Common myeloid progenitor, CD34-positive (primary cell): ENCODE measurements at regions not wholly inside any gene's neighbourhood (a gene's known extent, or its start where the extent isn't known, plus 50 kb on each side); places are given as distances from the start of the nearest gene placed in this dataset.

ENCODE experiments used
- CTCF ChIA-PET: fragments of 350-600 bp; sonication (Branson Sonifier 250); formaldehyde crosslinking; loops from one replicate; lab custom pipeline; 2021; ENCODE audit warnings: antibody characterized with exemption; lab: Charles Lee
- POLR2A ChIA-PET: fragments of 350-600 bp; sonication (Branson Sonifier 250); formaldehyde crosslinking; loops from one replicate; lab custom pipeline; 2021; ENCODE audit warnings: antibody characterized with exemption; lab: Charles Lee
- DNase-seq, 3 donors: peaks; one replicate each; pipeline versions ENCODE4 v3.0.0 to v3.0.0-alpha.2; 2013
- H3K27ac ChIP-seq, 2 experiments: 1 replicate in 1 of 2; 2 replicates in 1 of 2; pipeline ENCODE4 v1.7.0; 2013; ENCODE audit warnings: inconsistent platforms in 2 of 2, low read length in 2 of 2, mild to moderate bottlenecking in 2 of 2, low read depth in 1 of 2, moderate library complexity in 1 of 2; ENCODE audit not compliant: severe bottlenecking in 2 of 2, insufficient read depth in 1 of 2, poor library complexity in 1 of 2
- H3K27me3 ChIP-seq, 5 experiments: replicated peaks in 2 of 5; 1 replicate in 3 of 5; 2 replicates in 2 of 5; pipeline versions ENCODE4 v1.6.1 to v1.7.0; 2013; ENCODE audit warnings: low read length in 4 of 5, mild to moderate bottlenecking in 2 of 5, moderate library complexity in 2 of 5, inconsistent platforms in 1 of 5; ENCODE audit not compliant: insufficient read depth in 5 of 5, control insufficient read depth in 4 of 5
- H3K36me3 ChIP-seq, 4 experiments: 1 replicate in 2 of 4; 2 replicates in 2 of 4; pipeline versions ENCODE4 v1.6.1 to v1.7.0; 2013; ENCODE audit warnings: low read length in 3 of 4, control low read depth in 1 of 4, mild to moderate bottlenecking in 1 of 4; ENCODE audit not compliant: control insufficient read depth in 4 of 4, insufficient read depth in 4 of 4
- H3K4me1 ChIP-seq, 4 experiments: 1 replicate in 3 of 4; 2 replicates in 1 of 4; pipeline versions ENCODE4 v1.6.1 to v1.7.1; 2013; ENCODE audit warnings: low read length in 3 of 4, mild to moderate bottlenecking in 3 of 4, control low read depth in 1 of 4, inconsistent platforms in 1 of 4, moderate library complexity in 1 of 4; ENCODE audit not compliant: control insufficient read depth in 4 of 4, insufficient read depth in 4 of 4; ENCODE audit errors: control extremely low read depth in 1 of 4
- H3K4me3 ChIP-seq, 7 experiments: 1 replicate in 4 of 7; 2 replicates in 3 of 7; pipeline versions ENCODE4 v1.5.1 to v1.7.0; 2013; ENCODE audit warnings: mild to moderate bottlenecking in 7 of 7, low read length in 6 of 7, moderate library complexity in 6 of 7, inconsistent platforms in 2 of 7, low read depth in 2 of 7, control low read depth in 1 of 7; ENCODE audit not compliant: insufficient read depth in 4 of 7, control insufficient read depth in 1 of 7; ENCODE audit errors: extremely low read depth in 1 of 7
- H3K9me3 ChIP-seq, 5 experiments: 1 replicate in 4 of 5; 2 replicates in 1 of 5; pipeline versions ENCODE4 v1.6.1 to v1.7.1; 2013; ENCODE audit warnings: low read length in 4 of 5, mild to moderate bottlenecking in 2 of 5, inconsistent platforms in 1 of 5, low read depth in 1 of 5, moderate library complexity in 1 of 5; ENCODE audit not compliant: control insufficient read depth in 4 of 5, insufficient read depth in 2 of 5; ENCODE audit errors: control extremely low read depth in 1 of 5
- WGBS: methylation state at CpG from one replicate; pipeline ENCODE4 v1.1.5; 2013; ENCODE audit not compliant: insufficient coverage; 5-methylcytosine and 5-hydroxymethylcytosine counted together

GRCh38 chr7:54166419-54166818, 375.8 kb upstream of the VSTM2A start:
- CTCF ChIA-PET: no interaction called here

GRCh38 chr7:54179321-54180029, 362.7 kb upstream of the VSTM2A start:
- POLR2A ChIA-PET: no interaction called here
- no peaks in the 10 kb centered on the region for H3K4me1 ChIP-seq
- no peaks in the 10 kb centered on the region for H3K9me3 ChIP-seq
- no peaks in the 10 kb centered on the region for H3K27me3 ChIP-seq
- DNase-seq: no peak
- CTCF ChIA-PET: no interaction called here
- H3K27ac ChIP-seq: no peak overlapping the region
- H3K36me3 ChIP-seq: no peaks in the 10 kb centered on the region
- 86% methylated on average over 3 of the region's 3 CpGs for WGBS
- H3K4me3 ChIP-seq: no peak overlapping the region

More at GRCh38 chr7:54166419-54166818, 375.8 kb upstream of the VSTM2A start:
- Histone ChIP-seq H3K36me3 (no peaks in the 10 kb centered on the region), H3K9me3 (no peaks in the 10 kb centered on the region), H3K27ac (no peak overlapping the region), H3K27me3 (no peaks in the 10 kb centered on the region), H3K4me1 (no peaks in the 10 kb centered on the region), H3K4me3 (no peak overlapping the region)
- 61% methylated on average over 2 of the region's 4 CpGs for WGBS
- POLR2A ChIA-PET: no interaction called here
- DNase-seq: no peak

GRCh38 chr7:54180796-54181195, 361.4 kb upstream of the VSTM2A start:
- Histone ChIP-seq H3K9me3 (no peaks in the 10 kb centered on the region), H3K36me3 (no peaks in the 10 kb centered on the region), H3K4me1 (no peaks in the 10 kb centered on the region), H3K4me3 (no peak overlapping the region), H3K27ac (no peak overlapping the region), H3K27me3 (no peaks in the 10 kb centered on the region)
- ChIA-PET POLR2A (no interaction called here), CTCF (no interaction called here)
- WGBS: 94% methylated on average over 2 of the region's 2 CpGs
- DNase-seq: no peak

GRCh38 chr7:54183055-54183454, 359.1 kb upstream of the VSTM2A start:
- CTCF ChIA-PET: no interaction called here
- POLR2A ChIA-PET: no interaction called here
- H3K4me3 ChIP-seq: no peak overlapping the region

GRCh38 chr7:54186336-54186735, 355.8 kb upstream of the VSTM2A start:
- Histone ChIP-seq H3K4me3 (no peak overlapping the region), H3K9me3 (no peaks in the 10 kb centered on the region), H3K27ac (no peak overlapping the region), H3K4me1 (no peaks in the 10 kb centered on the region), H3K36me3 (no peaks in the 10 kb centered on the region), H3K27me3 (no peaks in the 10 kb centered on the region)
- DNase-seq: no peak
- POLR2A ChIA-PET: no interaction called here
- CTCF ChIA-PET: no interaction called here

More at GRCh38 chr7:54183055-54183454, 359.1 kb upstream of the VSTM2A start:
- Histone ChIP-seq H3K9me3 (no peaks in the 10 kb centered on the region), H3K36me3 (no peaks in the 10 kb centered on the region), H3K27ac (no peak overlapping the region), H3K4me1 (no peaks in the 10 kb centered on the region), H3K27me3 (no peaks in the 10 kb centered on the region)
- DNase-seq: no peak
- WGBS: 50% methylated on average over 2 of the region's 2 CpGs

GRCh38 chr7:54187886-54188685, 354.1 kb upstream of the VSTM2A start:
- no peak for DNase-seq
- H3K9me3 ChIP-seq: no peaks in the 10 kb centered on the region
- no peaks in the 10 kb centered on the region for H3K27me3 ChIP-seq
- WGBS: 97% methylated on average over 7 of the region's 8 CpGs
- H3K27ac ChIP-seq: no peak overlapping the region
- ChIA-PET CTCF (no interaction called here), POLR2A (no interaction called here)
- no peaks in the 10 kb centered on the region for H3K4me1 ChIP-seq
- no peaks in the 10 kb centered on the region for H3K36me3 ChIP-seq
- no peak overlapping the region for H3K4me3 ChIP-seq

GRCh38 chr7:54188843-54189242, 353.3 kb upstream of the VSTM2A start:
- Histone ChIP-seq H3K9me3 (no peaks in the 10 kb centered on the region), H3K4me1 (no peaks in the 10 kb centered on the region), H3K27ac (no peak overlapping the region), H3K4me3 (no peak overlapping the region), H3K27me3 (no peaks in the 10 kb centered on the region), H3K36me3 (no peaks in the 10 kb centered on the region)
- 96% methylated on average over 2 of the region's 2 CpGs for WGBS
- DNase-seq: no peak
- POLR2A ChIA-PET: no interaction called here
- CTCF ChIA-PET: no interaction called here
